H1 (cell line): ENCODE measurements at regions not wholly inside any gene's neighbourhood (a gene's known extent, or its start where the extent isn't known, plus 50 kb on each side); places are given as distances from the start of the nearest gene placed in this dataset.
A peak's percentile ranks its signal among the peaks of the same experiment; 100 is the strongest.

Experiments
- CTCF ChIA-PET: fragments of 300-600 bp; sonication (Branson Sonifier 250); formaldehyde crosslinking; loops from one replicate; lab custom pipeline; 2021; ENCODE audit not compliant: partially characterized antibody; lab: Charles Lee
- POLR2A ChIA-PET: fragments of 300-600 bp; sonication (Branson Sonifier 250); formaldehyde crosslinking; loops from one replicate; lab custom pipeline; 2021; ENCODE audit warnings: inconsistent platforms; ENCODE audit not compliant: partially characterized antibody; lab: Charles Lee
- DNase-seq, 2 experiments: peaks; one replicate each; pipeline versions ENCODE4 v3.0.0 to v3.0.0-alpha.2; 2010 to 2022; ENCODE audit warnings: low spot score in 2 of 2, low read depth in 1 of 2, mixed read lengths in 1 of 2
- FAIRE-seq: peaks from 2 replicates; lab custom pipeline; 2011; peaks lifted over from hg19 to GRCh38; lab: Jason Lieb, UNC
- H2AFZ ChIP-seq: 2 replicates; pipeline ENCODE4 v1.8.1; 2012; ENCODE audit warnings: low read length, inconsistent platforms
- H2AK5ac ChIP-seq: 2 replicates; pipeline ENCODE4 v1.6.1; 2013; ENCODE audit warnings: low read depth, low read length
- H2BK120ac ChIP-seq: replicated peaks from 2 replicates; pipeline ENCODE3; 2013; ENCODE audit warnings: low read depth, low read length, inconsistent platforms
- H2BK12ac ChIP-seq: 2 replicates; pipeline ENCODE4 v1.6.1; 2013; ENCODE audit warnings: low read depth, low read length
- H2BK15ac ChIP-seq: 2 replicates; pipeline ENCODE4 v1.6.1; 2013; ENCODE audit warnings: low read length
- H2BK20ac ChIP-seq: 2 replicates; pipeline ENCODE4 v1.6.1; 2013; ENCODE audit warnings: low read length
- H2BK5ac ChIP-seq: 2 replicates; pipeline ENCODE4 v1.6.1; 2013; ENCODE audit warnings: low read depth, low read length
- H3K14ac ChIP-seq: 2 replicates; pipeline ENCODE4 v1.6.1; 2013; ENCODE audit warnings: inconsistent platforms; ENCODE audit not compliant: insufficient read length
- H3K18ac ChIP-seq: 2 replicates; pipeline ENCODE4 v1.6.1; 2013; ENCODE audit warnings: low read length; ENCODE audit errors: extremely low read depth
- H3K23ac ChIP-seq: 2 replicates; pipeline ENCODE4 v1.6.1; 2013; ENCODE audit warnings: inconsistent platforms; ENCODE audit not compliant: insufficient read length
- H3K23me2 ChIP-seq: 2 replicates; pipeline ENCODE4 v1.6.1; 2013; ENCODE audit warnings: low read depth, low read length
- H3K27ac ChIP-seq: 2 replicates; pipeline ENCODE4 v1.6.1; 2011; ENCODE audit warnings: low read depth, low read length, inconsistent platforms
- H3K27me3 ChIP-seq, 4 experiments: replicated peaks in 1 of 4; 1 replicate in 1 of 4; 2 replicates in 3 of 4; pipeline versions ENCODE4 v1.6.1 to v1.8.1; 2011 to 2013; ENCODE audit warnings: low read length in 3 of 4, mild to moderate bottlenecking in 3 of 4, inconsistent platforms in 2 of 4, mixed read lengths in 2 of 4, moderate library complexity in 1 of 4; ENCODE audit not compliant: control insufficient read depth in 3 of 4, insufficient read depth in 3 of 4; ENCODE audit errors: extremely low read depth in 1 of 4
- H3K36me3 ChIP-seq, 4 experiments: 2 replicates each; pipeline versions ENCODE4 v1.6.1 to v1.8.1; 2011 to 2013; ENCODE audit warnings: mild to moderate bottlenecking in 4 of 4, low read length in 3 of 4, moderate library complexity in 2 of 4, control low read depth in 1 of 4, inconsistent platforms in 1 of 4; ENCODE audit not compliant: insufficient read depth in 4 of 4, control insufficient read depth in 2 of 4
- H3K4ac ChIP-seq: replicated peaks from 2 replicates; pipeline ENCODE3; 2013; ENCODE audit warnings: low read length, low read depth, mixed read lengths, inconsistent platforms; ENCODE audit not compliant: insufficient read length
- H3K4me1 ChIP-seq, 4 experiments: replicated peaks in 1 of 4; 1 replicate in 1 of 4; 2 replicates in 3 of 4; pipeline versions ENCODE4 v1.6.1 to v1.8.1; 2011 to 2013; ENCODE audit warnings: low read length in 3 of 4, inconsistent platforms in 2 of 4, mixed read lengths in 1 of 4; ENCODE audit not compliant: insufficient read depth in 4 of 4, control insufficient read depth in 3 of 4
- H3K4me2 ChIP-seq, 2 experiments: 2 replicates each; pipeline versions ENCODE4 v1.6.1 to v1.8.1; 2011 to 2013; ENCODE audit warnings: low read depth in 2 of 2, low read length in 2 of 2, control low read depth in 1 of 2, inconsistent platforms in 1 of 2, mild to moderate bottlenecking in 1 of 2; ENCODE audit not compliant: insufficient read depth in 1 of 2
- H3K4me3 ChIP-seq, 4 experiments: fragments of 200-600, 300-600 bp in 1 of 4; sonication (generic), shearing (Covaris generic), sonication (Bioruptor Twin) in 1 of 4; 2 replicates each; pipeline versions ENCODE4 v1.5.1 to v1.8.1; 2011 to 2016; ENCODE audit warnings: low read length in 4 of 4, low read depth in 3 of 4, control low read depth in 2 of 4, inconsistent platforms in 2 of 4, mild to moderate bottlenecking in 2 of 4, mixed read lengths in 1 of 4, moderate library complexity in 1 of 4; ENCODE audit not compliant: insufficient read depth in 2 of 4; ENCODE audit errors: extremely low read depth in 1 of 4
- H3K56ac ChIP-seq: replicated peaks from 2 replicates; pipeline ENCODE3; 2013; ENCODE audit warnings: low read depth, mild to moderate bottlenecking, mixed read lengths, low read length, inconsistent platforms; ENCODE audit not compliant: insufficient read length
- H3K79me1 ChIP-seq: 2 replicates; pipeline ENCODE4 v1.6.1; 2013; ENCODE audit warnings: low read depth, low read length, control low read depth
- H3K79me2 ChIP-seq, 2 experiments: 2 replicates each; pipeline versions ENCODE4 v1.6.1 to v1.8.1; 2012 to 2013; ENCODE audit warnings: low read length in 2 of 2, mild to moderate bottlenecking in 2 of 2, inconsistent platforms in 1 of 2; ENCODE audit not compliant: insufficient read depth in 2 of 2, control insufficient read depth in 1 of 2
- H3K9ac ChIP-seq, 4 experiments: replicated peaks in 1 of 4; 1 replicate in 1 of 4; 2 replicates in 3 of 4; pipeline versions ENCODE4 v1.6.1 to v1.8.1; 2011 to 2013; ENCODE audit warnings: low read depth in 3 of 4, low read length in 3 of 4, control low read depth in 2 of 4, mild to moderate bottlenecking in 2 of 4, moderate library complexity in 2 of 4, inconsistent platforms in 1 of 4; ENCODE audit errors: extremely low read depth in 1 of 4
- H3K9me3 ChIP-seq, 2 experiments: 2 replicates each; pipeline versions ENCODE4 v1.6.1 to v1.8.1; 2012 to 2013; ENCODE audit warnings: mild to moderate bottlenecking in 2 of 2, moderate library complexity in 2 of 2, control low read depth in 1 of 2, inconsistent platforms in 1 of 2, low read depth in 1 of 2, low read length in 1 of 2, mixed read lengths in 1 of 2; ENCODE audit not compliant: insufficient read depth in 2 of 2
- H4K20me1 ChIP-seq, 2 experiments: replicated peaks in 1 of 2; 2 replicates each; pipeline versions ENCODE3 to v1.8.1; 2011 to 2013; ENCODE audit warnings: inconsistent platforms in 2 of 2, low read length in 2 of 2, mild to moderate bottlenecking in 1 of 2; ENCODE audit not compliant: insufficient read depth in 2 of 2, control insufficient read depth in 1 of 2
- H4K5ac ChIP-seq: 2 replicates; pipeline ENCODE4 v1.6.1; 2013; ENCODE audit warnings: low read length, low read depth, mixed read lengths, inconsistent platforms; ENCODE audit not compliant: insufficient read length
- H4K8ac ChIP-seq: 2 replicates; pipeline ENCODE4 v1.8.0; 2013; ENCODE audit warnings: mild to moderate bottlenecking, moderate library complexity, low read length, inconsistent platforms; ENCODE audit not compliant: insufficient read depth; ENCODE audit errors: extremely low read depth
- H4K91ac ChIP-seq: replicated peaks from 2 replicates; pipeline ENCODE3; 2013; ENCODE audit warnings: low read length, mixed read lengths, inconsistent platforms; ENCODE audit not compliant: insufficient read length
- CHD1 ChIP-seq: IDR thresholded peaks from 2 replicates; pipeline ENCODE4 v1.6.1; 2012; ENCODE audit warnings: low read depth, low read length, improper control_type of control experiment
- EGR1 ChIP-seq: IDR thresholded peaks from 2 replicates; pipeline ENCODE4 v1.6.1; 2011; ENCODE audit warnings: low read depth, low read length, borderline replicate concordance
- EZH2 ChIP-seq: fragments of 200-600 bp; sonication (generic); IDR thresholded peaks from 2 replicates; pipeline ENCODE4 v1.7.1; 2012; ENCODE audit warnings: low read depth, mild to moderate bottlenecking, moderate library complexity, low read length, inconsistent platforms; ENCODE audit not compliant: severe bottlenecking
- POU5F1 ChIP-seq: IDR thresholded peaks from 2 replicates; pipeline ENCODE4 v1.6.1; 2011; ENCODE audit warnings: low read depth, mild to moderate bottlenecking, low read length, moderate library complexity
- RAD21 ChIP-seq, 2 experiments: IDR thresholded peaks in 1 of 2; conservative IDR thresholded peaks in 1 of 2; 2 replicates each; pipeline ENCODE4 v1.6.1; 2011; ENCODE audit warnings: low read depth in 2 of 2, low read length in 2 of 2, improper control_type of control experiment in 1 of 2, inconsistent platforms in 1 of 2, mild to moderate bottlenecking in 1 of 2, moderate library complexity in 1 of 2
- SIRT6 ChIP-seq: IDR thresholded peaks from one replicate; pipeline ENCODE4 v1.7.1; 2012; ENCODE audit warnings: low read length, inconsistent platforms
- SP1 ChIP-seq: IDR thresholded peaks from 2 replicates; pipeline ENCODE4 v1.6.1; 2011; ENCODE audit warnings: low read depth, low read length
- SP2 ChIP-seq: IDR thresholded peaks from 2 replicates; pipeline ENCODE4 v1.6.1; 2012; ENCODE audit warnings: mild to moderate bottlenecking, low read length, inconsistent platforms
- TAF1 ChIP-seq: IDR thresholded peaks from 2 replicates; pipeline ENCODE4 v1.6.1; 2011; ENCODE audit warnings: mild to moderate bottlenecking, low read depth, low read length
- YY1 ChIP-seq: IDR thresholded peaks from 2 replicates; pipeline ENCODE4 v1.6.1; 2011; ENCODE audit warnings: low read depth, mild to moderate bottlenecking, low read length
- WGBS, 2 experiments: shearing (Covaris generic) in 1 of 2; methylation state at CpG; one replicate each; pipeline versions ENCODE4 v1.1.6 to v1.1.7; 2013 to 2015; ENCODE audit warnings: low lambda C conversion rate in 2 of 2, mixed read lengths in 2 of 2, inconsistent platforms in 1 of 2, low coverage in 1 of 2, missing lambda C conversion rate in 1 of 2; ENCODE audit not compliant: insufficient replicate concordance in 2 of 2, insufficient coverage in 1 of 2, insufficient read length in 1 of 2; ENCODE audit errors: extremely low coverage in 1 of 2, missing lambda C conversion rate in 1 of 2; 5-methylcytosine and 5-hydroxymethylcytosine counted together
- TF ChIP-seq, protein P1 (sequence below): IDR thresholded peaks from 2 replicates; pipeline ENCODE4 v1.6.1; 2011; ENCODE audit warnings: low read depth, mild to moderate bottlenecking, low read length; ENCODE audit not compliant: insufficient read depth

GRCh38 chr7:45237788-45238461 is 80.3 kb downstream of the RAMP3 start:
- H3K4me2 ChIP-seq, result no peak overlapping the region
- no peak overlapping the region; the same call in 1 of the 2 replicates for H2AFZ ChIP-seq
- H3K9ac ChIP-seq, result no peak overlapping the region
- no peak overlapping the region for H2BK15ac ChIP-seq
- H3K18ac ChIP-seq, result no peak overlapping the region
- POLR2A ChIA-PET, result no interaction called here
- no peak overlapping the region for H2BK12ac ChIP-seq
- H3K79me2 ChIP-seq, result no peaks in the 10 kb centered on the region
- no peak overlapping the region for H4K91ac ChIP-seq
- H3K4ac ChIP-seq, result no peak overlapping the region
- no peak overlapping the region for H2BK5ac ChIP-seq
- H3K27ac ChIP-seq, result no peak overlapping the region
- H3K79me1 ChIP-seq, result no peaks in the 10 kb centered on the region
- H3K23me2 ChIP-seq, result no peaks in the 10 kb centered on the region
- no peak overlapping the region for H3K14ac ChIP-seq
- H3K36me3 ChIP-seq, result no peaks in the 10 kb centered on the region
- H3K4me3 ChIP-seq, result no peak overlapping the region
- no peak overlapping the region for H4K5ac ChIP-seq
- no peak for TF ChIP-seq SIRT6
- TF ChIP-seq SP1, result no peak
- no peak for TF ChIP-seq YY1
- TF ChIP-seq EGR1, result no peak
- no peak for TF ChIP-seq SP2
- TF ChIP-seq RAD21 (IDR thresholded peaks at IDR 0.05 in 1 of 2, conservative IDR thresholded peaks at IDR 0.05 in 1 of 2; ENCODE audit: low read depth in 2 of 2, low read length in 2 of 2), result no peak
- TF ChIP-seq EZH2, result no peak
- TF ChIP-seq CHD1, result no peak
- TF ChIP-seq POU5F1, result no peak
- TF ChIP-seq, protein P1, sequence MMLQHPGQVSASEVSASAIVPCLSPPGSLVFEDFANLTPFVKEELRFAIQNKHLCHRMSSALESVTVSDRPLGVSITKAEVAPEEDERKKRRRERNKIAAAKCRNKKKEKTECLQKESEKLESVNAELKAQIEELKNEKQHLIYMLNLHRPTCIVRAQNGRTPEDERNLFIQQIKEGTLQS, result no peak
- TF ChIP-seq TAF1, result no peak
- TF ChIP-seq, all 59 proteins: peak for 0
- H3K56ac ChIP-seq, result no peak overlapping the region
- no peak overlapping the region for H2BK20ac ChIP-seq
- CTCF ChIA-PET, result interaction anchor here (1.0 to 4.8 kb wide), 4 partner anchors 11 to 425 kb away, joined by 3 to 32 read pairs (median 4); no protein-coding TSS in a partner anchor
- H2AK5ac ChIP-seq, result no peak overlapping the region
- H3K4me1 ChIP-seq, result no peaks in the 10 kb centered on the region; a peak in 1 of 7 replicates
- no peaks in the 10 kb centered on the region; a peak in 1 of 7 replicates for H3K27me3 ChIP-seq
- no peak for FAIRE-seq
- no peak overlapping the region for H3K23ac ChIP-seq
- WGBS, 2 experiments, result 91% methylated on average over 13 of the region's 13 CpGs; no CpG with 5 or more reads in 1 of the 2 experiments
- H2BK120ac ChIP-seq, result no peak overlapping the region
- no peaks in the 10 kb centered on the region for H3K9me3 ChIP-seq
- H4K8ac ChIP-seq, result no peak overlapping the region
- H4K20me1 ChIP-seq, result no peaks in the 10 kb centered on the region
- DNase-seq, result peak in 1 of 2 experiments; percentile 38
